Mesenchymal stem cell (in vitro differentiated cells and primary cell): ENCODE measurements at regions not wholly inside any gene's neighbourhood (a gene's known extent, or its start where the extent isn't known, plus 50 kb on each side); places are given as distances from the start of the nearest gene placed in this dataset.
A peak's percentile ranks its signal among the peaks of the same experiment; 100 is the strongest.

ENCODE experiments used
- DNase-seq: peaks from one replicate; pipeline ENCODE4 v3.0.0-alpha.2; 2013
- H2AFZ ChIP-seq: one replicate; pipeline ENCODE4 v1.6.1; 2013; ENCODE audit warnings: low read depth, mild to moderate bottlenecking, control low read depth, inconsistent platforms, low read length, moderate library complexity
- H2AK5ac ChIP-seq: 2 replicates; pipeline ENCODE4 v1.6.1; 2013; ENCODE audit warnings: low read length, moderate library complexity, mild to moderate bottlenecking, inconsistent platforms; ENCODE audit not compliant: severe bottlenecking
- H2BK120ac ChIP-seq: one replicate; pipeline ENCODE4 v1.6.1; 2013; ENCODE audit warnings: low read depth, mild to moderate bottlenecking, inconsistent platforms, low read length, moderate library complexity
- H2BK12ac ChIP-seq, 2 experiments: one replicate each; pipeline ENCODE4 v1.6.1; 2013; ENCODE audit warnings: inconsistent platforms in 2 of 2, low read length in 2 of 2, mild to moderate bottlenecking in 2 of 2, moderate library complexity in 2 of 2, control low read depth in 1 of 2
- H2BK15ac ChIP-seq: one replicate; pipeline ENCODE4 v1.6.1; 2013; ENCODE audit warnings: mild to moderate bottlenecking, low read depth, inconsistent platforms; ENCODE audit not compliant: poor library complexity, severe bottlenecking
- H2BK5ac ChIP-seq: 2 replicates; pipeline ENCODE4 v1.6.1; 2013; ENCODE audit warnings: low read depth, mild to moderate bottlenecking, low read length, control low read depth, inconsistent platforms; ENCODE audit not compliant: poor library complexity, severe bottlenecking
- H3K14ac ChIP-seq, 2 experiments: one replicate each; pipeline ENCODE4 v1.6.1; 2013; ENCODE audit warnings: inconsistent platforms in 2 of 2, low read length in 2 of 2, control low read depth in 1 of 2, mild to moderate bottlenecking in 1 of 2, moderate library complexity in 1 of 2
- H3K18ac ChIP-seq, 2 experiments: one replicate each; pipeline ENCODE4 v1.6.1; 2013; ENCODE audit warnings: inconsistent platforms in 2 of 2, low read length in 2 of 2, control low read depth in 1 of 2, low read depth in 1 of 2, mild to moderate bottlenecking in 1 of 2
- H3K23ac ChIP-seq, 2 experiments: one replicate each; pipeline ENCODE4 v1.6.1; 2013; ENCODE audit warnings: inconsistent platforms in 2 of 2, low read length in 2 of 2, mild to moderate bottlenecking in 2 of 2, moderate library complexity in 2 of 2, control low read depth in 1 of 2
- H3K27ac ChIP-seq: 2 replicates; pipeline ENCODE4 v1.5.1; 2013; ENCODE audit warnings: mild to moderate bottlenecking, moderate library complexity, low read length, control low read depth, inconsistent platforms; ENCODE audit not compliant: poor library complexity, severe bottlenecking
- H3K27me3 ChIP-seq, 2 experiments: 2 replicates each; pipeline versions ENCODE4 v1.6.1 to v1.7.0; 2013; ENCODE audit warnings: low read length in 2 of 2, mild to moderate bottlenecking in 2 of 2, moderate library complexity in 2 of 2, control low read depth in 1 of 2, inconsistent platforms in 1 of 2; ENCODE audit not compliant: control insufficient read depth in 1 of 2, insufficient read depth in 1 of 2
- H3K36me3 ChIP-seq, 2 experiments: 2 replicates each; pipeline versions ENCODE4 v1.6.1 to v1.7.0; 2013; ENCODE audit warnings: low read length in 2 of 2, control low read depth in 1 of 2, inconsistent platforms in 1 of 2, low read depth in 1 of 2, mild to moderate bottlenecking in 1 of 2; ENCODE audit not compliant: insufficient read depth in 2 of 2, control insufficient read depth in 1 of 2
- H3K4ac ChIP-seq, 2 experiments: one replicate each; pipeline ENCODE4 v1.6.1; 2013; ENCODE audit warnings: inconsistent platforms in 2 of 2, low read length in 2 of 2, mild to moderate bottlenecking in 2 of 2, moderate library complexity in 2 of 2, control low read depth in 1 of 2, low read depth in 1 of 2
- H3K4me1 ChIP-seq: 2 replicates; pipeline ENCODE4 v1.6.1; 2013; ENCODE audit warnings: low read depth, low read length, control low read depth; ENCODE audit not compliant: control insufficient read depth, insufficient read depth
- H3K4me2 ChIP-seq: 2 replicates; pipeline ENCODE4 v1.6.1; 2013; ENCODE audit warnings: low read length, mild to moderate bottlenecking, inconsistent platforms; ENCODE audit not compliant: poor library complexity, severe bottlenecking
- H3K4me3 ChIP-seq, 2 experiments: 2 replicates each; pipeline versions ENCODE4 v1.5.1 to v1.7.0; 2013; ENCODE audit warnings: low read length in 2 of 2, mild to moderate bottlenecking in 2 of 2, control low read depth in 1 of 2, low read depth in 1 of 2; ENCODE audit not compliant: insufficient read depth in 1 of 2
- H3K79me1 ChIP-seq: replicated peaks from 2 replicates; pipeline ENCODE4 v1.6.1; 2013; ENCODE audit warnings: mild to moderate bottlenecking, control low read depth, low read length, inconsistent platforms; ENCODE audit not compliant: poor library complexity, severe bottlenecking
- H3K9ac ChIP-seq: 2 replicates; pipeline ENCODE4 v1.7.0; 2013; ENCODE audit warnings: mild to moderate bottlenecking, low read length, moderate library complexity
- H3K9me3 ChIP-seq: 2 replicates; pipeline ENCODE4 v1.7.0; 2013; ENCODE audit warnings: mild to moderate bottlenecking, low read length; ENCODE audit not compliant: control insufficient read depth
- H4K8ac ChIP-seq: one replicate; pipeline ENCODE4 v1.6.1; 2013; ENCODE audit warnings: inconsistent platforms, mild to moderate bottlenecking, low read length, moderate library complexity
- H4K91ac ChIP-seq: one replicate; pipeline ENCODE4 v1.6.1; 2013; ENCODE audit warnings: mild to moderate bottlenecking, low read length, inconsistent platforms
- WGBS: methylation state at CpG from one replicate; pipeline ENCODE4 v1.1.7; 2013; ENCODE audit warnings: mixed read lengths; 5-methylcytosine and 5-hydroxymethylcytosine counted together

DNA sequence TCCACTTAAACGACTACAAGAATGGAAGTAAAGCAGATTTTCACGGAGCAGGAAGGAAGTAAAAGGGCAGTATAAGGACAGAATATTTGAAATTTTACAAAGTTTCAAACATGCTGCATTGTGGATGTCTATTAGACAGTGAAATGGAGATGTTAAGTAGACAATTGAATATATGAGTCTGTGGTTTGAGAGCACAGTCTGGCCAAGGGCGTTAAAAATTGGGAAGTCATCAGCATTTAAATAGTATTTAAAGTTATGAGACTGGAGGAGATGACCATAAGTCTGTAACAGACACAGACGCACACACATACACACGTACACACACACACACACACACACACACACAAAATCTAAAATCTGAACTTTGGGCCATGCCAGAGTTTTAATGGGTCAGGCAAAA lies 935.9 kb downstream of the EPHA3 start:
- no peak for DNase-seq
- Histone ChIP-seq H3K4ac (no peak overlapping the region), H3K4me3 (no peak overlapping the region), H2BK5ac (no peak overlapping the region), H3K4me2 (no peak overlapping the region), H3K14ac (no peak overlapping the region), H3K23ac (no peak overlapping the region), H3K36me3 (no peaks in the 10 kb centered on the region), H4K91ac (no peak overlapping the region), H4K8ac (no peak overlapping the region), H3K9ac (no peak overlapping the region), H2BK12ac (no peak overlapping the region), H3K9me3 (no peaks in the 10 kb centered on the region), H3K27me3 (no peaks in the 10 kb centered on the region), H2AFZ (no peak overlapping the region), H3K27ac (no peak overlapping the region), H3K4me1 (no peaks in the 10 kb centered on the region), H2BK15ac (no peak overlapping the region), H2AK5ac (no peak overlapping the region), H2BK120ac (no peak overlapping the region), H3K18ac (no peak overlapping the region), H3K79me1 (no peaks in the 10 kb centered on the region)
- WGBS, result 89% methylated on average over 3 of the region's 5 CpGs

DNA sequence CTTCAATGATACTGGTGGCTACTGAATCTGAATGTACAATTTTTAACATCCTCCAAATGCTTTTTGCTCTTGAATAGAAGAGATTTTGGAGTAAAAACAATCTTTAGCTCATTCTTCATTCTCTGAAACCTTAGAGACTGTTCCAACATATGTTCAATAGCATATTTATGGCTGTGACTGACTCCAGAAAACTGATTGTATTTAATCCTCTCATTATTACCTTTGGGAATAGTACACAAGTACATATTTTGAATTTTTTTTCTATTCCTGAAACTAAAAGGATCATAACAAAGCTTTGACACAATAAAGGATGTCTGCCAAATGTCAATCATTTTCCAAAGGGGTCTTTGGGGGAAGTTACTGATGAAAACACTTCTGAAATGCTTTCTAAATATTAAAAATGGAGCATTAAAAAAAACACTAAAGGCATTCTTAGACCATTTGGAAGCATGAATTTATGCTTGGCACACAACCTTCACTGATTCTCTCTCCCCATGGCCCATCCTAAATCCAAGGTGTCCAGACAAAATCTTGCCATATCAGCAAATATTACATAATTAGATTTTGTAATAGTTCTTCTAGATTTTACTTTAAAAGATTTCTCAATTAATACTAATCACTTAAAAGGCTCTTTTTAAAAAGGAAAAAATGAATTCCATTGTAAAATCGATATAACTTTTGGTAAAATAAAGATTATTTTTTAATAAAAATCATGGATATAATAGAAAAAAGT lies 936.8 kb downstream of the EPHA3 start:
- H4K8ac ChIP-seq, result no peak overlapping the region
- no peak overlapping the region for H4K91ac ChIP-seq
- H3K14ac ChIP-seq, result no peak overlapping the region
- no peak overlapping the region for H2AK5ac ChIP-seq
- H2BK5ac ChIP-seq, result no peak overlapping the region
- no peaks in the 10 kb centered on the region for H3K27me3 ChIP-seq
- H3K4me2 ChIP-seq, result no peak overlapping the region
- no peak overlapping the region for H3K4me3 ChIP-seq
- H3K36me3 ChIP-seq, result no peaks in the 10 kb centered on the region
- no peak overlapping the region for H2BK15ac ChIP-seq
- no peak overlapping the region for H3K4ac ChIP-seq
- no peak overlapping the region for H2BK12ac ChIP-seq
- WGBS, result no CpG with 5 or more reads among the region's 1 CpG
- no peak overlapping the region for H3K9ac ChIP-seq
- H3K79me1 ChIP-seq, result no peaks in the 10 kb centered on the region
- H3K23ac ChIP-seq, result no peak overlapping the region
- DNase-seq, result no peak
- no peak overlapping the region for H3K27ac ChIP-seq
- H3K4me1 ChIP-seq, result no peaks in the 10 kb centered on the region
- H2AFZ ChIP-seq, result no peak overlapping the region
- no peak overlapping the region for H3K18ac ChIP-seq
- no peaks in the 10 kb centered on the region for H3K9me3 ChIP-seq
- no peak overlapping the region for H2BK120ac ChIP-seq

GRCh38 chr3:90052425-90052950 lies 945.1 kb downstream of the EPHA3 start:
- Histone ChIP-seq H4K91ac (no peak overlapping the region), H3K9ac (no peak overlapping the region), H2AFZ (no peak overlapping the region), H2BK120ac (no peak overlapping the region), H2AK5ac (no peak overlapping the region), H3K23ac (no peak overlapping the region), H3K36me3 (no peaks in the 10 kb centered on the region), H4K8ac (no peak overlapping the region), H3K79me1 (no peaks in the 10 kb centered on the region), H3K9me3 (no peaks in the 10 kb centered on the region), H3K27me3 (no peaks in the 10 kb centered on the region), H2BK12ac (no peak overlapping the region), H2BK15ac (no peak overlapping the region), H3K14ac (no peak overlapping the region), H3K4me1 (no peaks in the 10 kb centered on the region), H3K18ac (no peak overlapping the region), H3K4me3 (no peak overlapping the region), H3K4ac (no peak overlapping the region), H3K27ac (no peak overlapping the region), H3K4me2 (no peak overlapping the region), H2BK5ac (no peak overlapping the region)
- WGBS, result 38% methylated on average over 1 of the region's 3 CpGs
- DNase-seq, result peak; percentile 70

GRCh38 chr3:90054311-90054710 lies 946.9 kb downstream of the EPHA3 start:
- Histone ChIP-seq H2BK5ac (no peak overlapping the region), H3K9ac (no peak overlapping the region), H3K4ac (no peak overlapping the region), H2BK15ac (no peak overlapping the region), H3K9me3 (no peaks in the 10 kb centered on the region), H3K18ac (no peak overlapping the region), H4K91ac (no peak overlapping the region), H3K4me1 (no peaks in the 10 kb centered on the region), H3K36me3 (no peaks in the 10 kb centered on the region), H3K4me2 (no peak overlapping the region), H3K14ac (no peak overlapping the region), H3K23ac (no peak overlapping the region), H2BK120ac (no peak overlapping the region), H4K8ac (no peak overlapping the region), H2BK12ac (no peak overlapping the region), H2AFZ (no peak overlapping the region), H3K27ac (no peak overlapping the region), H3K4me3 (no peak overlapping the region), H2AK5ac (no peak overlapping the region), H3K27me3 (no peaks in the 10 kb centered on the region), H3K79me1 (no peaks in the 10 kb centered on the region)
- DNase-seq, result no peak
- WGBS, result no CpG with 5 or more reads among the region's 1 CpG
